GM19372 (cell line): ENCODE measurements at regions not wholly inside any gene's neighbourhood (a gene's known extent, or its start where the extent isn't known, plus 50 kb on each side); places are given as distances from the start of the nearest gene placed in this dataset.
"Not testable (repeated sequence)": the region's sequence is repeated elsewhere in the genome, so short reads cannot be mapped to it uniquely, and the experiment has no call there.

Experiments
- ATAC-seq: cut with Tn5 transposase; IDR thresholded peaks from one replicate; pipeline ENCODE4 v1.9.1; 2021; ENCODE audit warnings: mild to moderate bottlenecking, low read depth, moderate library complexity; ENCODE audit not compliant: unreplicated experiment

DNA sequence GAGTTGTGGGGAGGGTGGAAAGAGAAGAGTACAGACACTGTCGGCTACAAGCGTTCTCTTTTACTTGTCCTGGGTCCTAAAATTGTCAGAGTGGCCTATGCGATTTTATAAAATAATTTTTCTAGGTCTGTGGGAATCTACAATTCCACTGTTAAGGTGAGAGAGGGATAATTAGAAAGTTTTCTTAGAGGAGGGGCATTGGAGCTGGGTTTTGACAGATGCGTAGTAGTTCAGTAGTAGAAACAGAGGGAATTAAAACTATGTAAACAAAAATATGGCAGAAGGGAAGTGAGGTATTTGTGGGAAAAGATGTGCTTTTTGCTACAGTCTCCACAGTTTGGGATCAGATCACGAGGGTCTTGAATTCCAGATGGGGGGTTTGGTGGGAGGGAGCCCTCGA, 129.1 kb upstream of the SHB start:
- ATAC-seq, result no peak

DNA sequence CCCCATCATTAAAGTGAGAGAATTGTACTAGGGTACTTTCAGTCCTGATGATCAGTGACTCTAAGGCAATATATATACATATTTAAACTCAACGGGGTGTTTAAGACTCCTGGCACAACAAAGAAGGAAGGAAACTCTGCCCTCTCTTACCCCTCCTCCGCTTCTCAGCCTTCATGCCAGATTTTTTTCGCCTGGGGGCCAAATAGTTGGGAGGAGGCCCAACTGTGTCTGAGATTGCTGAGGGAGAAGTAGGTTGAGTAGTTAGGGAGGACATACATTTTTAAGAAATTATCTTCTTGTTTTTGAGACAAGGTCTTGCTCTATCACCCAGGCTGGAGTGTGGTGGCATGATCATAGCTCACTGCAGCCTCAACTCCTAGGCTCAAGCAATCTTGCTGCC, 127.7 kb upstream of the SHB start:
- no peak for ATAC-seq

DNA sequence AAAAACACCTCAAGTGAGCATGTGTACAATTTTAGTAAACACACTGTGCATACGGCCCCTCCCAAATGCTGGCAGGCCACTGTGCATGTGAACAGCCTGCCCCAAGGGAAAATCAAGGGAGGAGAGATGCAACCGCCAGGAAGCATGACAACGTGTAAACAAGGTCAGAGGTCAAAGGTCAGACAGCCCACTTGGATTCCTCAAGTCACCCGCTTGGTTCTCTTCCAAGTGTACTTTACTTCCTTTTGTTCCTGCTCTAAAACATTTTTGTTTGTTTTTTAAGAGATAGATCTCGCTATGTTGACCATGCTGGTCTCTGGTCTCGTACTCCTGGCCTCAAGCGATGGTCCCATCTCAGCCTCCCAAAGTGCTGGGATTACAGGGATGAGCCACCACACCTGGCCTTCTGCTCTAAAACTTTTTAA, 126.7 kb upstream of the SHB start:
- no peak for ATAC-seq

DNA sequence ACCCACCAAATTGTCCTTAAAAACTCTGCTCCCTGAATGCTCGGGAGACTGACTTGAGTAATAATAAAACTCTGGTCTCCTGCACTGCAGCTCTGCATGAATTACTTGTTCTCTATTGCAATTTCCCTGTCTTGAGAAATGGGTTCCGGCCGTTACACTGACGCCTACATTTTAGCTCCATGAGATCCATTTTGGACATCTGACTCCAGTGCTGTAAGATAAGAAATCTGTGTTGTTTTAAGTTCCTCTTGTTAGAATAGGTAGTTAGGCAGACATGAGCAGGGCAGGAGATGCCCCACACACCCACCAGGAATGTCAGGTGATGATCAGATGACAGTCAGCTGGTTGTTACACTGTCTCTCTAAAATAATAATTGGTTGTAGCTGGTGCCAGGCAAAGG, 125.8 kb upstream of the SHB start:
- ATAC-seq, result no peak

DNA sequence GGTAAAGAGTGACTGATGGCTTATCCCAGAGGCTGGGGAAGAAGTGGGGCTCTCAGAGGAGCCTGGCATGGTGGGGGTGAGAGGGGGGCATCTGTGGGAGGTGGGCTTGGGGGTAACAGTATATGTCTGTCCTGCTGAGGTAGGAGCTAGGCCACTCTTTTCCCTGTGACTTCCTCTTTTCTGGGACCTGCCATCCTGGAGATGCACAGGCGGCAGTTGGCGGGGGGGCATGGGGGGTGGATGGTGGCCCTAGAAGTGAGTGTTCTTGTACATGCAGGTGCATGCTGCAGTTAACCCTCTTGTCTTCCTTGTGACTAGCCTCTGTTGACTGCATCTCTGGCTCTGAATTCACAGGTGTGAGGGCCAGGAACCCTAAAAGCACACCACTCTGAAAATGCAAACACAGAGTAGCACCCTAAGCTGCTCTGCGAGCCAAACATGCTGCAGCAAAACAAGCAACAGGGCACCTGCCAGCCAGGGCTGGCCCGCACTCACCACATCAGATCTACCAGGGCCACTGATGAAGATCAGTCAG, 123.8 kb upstream of the SHB start:
- no peak for ATAC-seq

DNA sequence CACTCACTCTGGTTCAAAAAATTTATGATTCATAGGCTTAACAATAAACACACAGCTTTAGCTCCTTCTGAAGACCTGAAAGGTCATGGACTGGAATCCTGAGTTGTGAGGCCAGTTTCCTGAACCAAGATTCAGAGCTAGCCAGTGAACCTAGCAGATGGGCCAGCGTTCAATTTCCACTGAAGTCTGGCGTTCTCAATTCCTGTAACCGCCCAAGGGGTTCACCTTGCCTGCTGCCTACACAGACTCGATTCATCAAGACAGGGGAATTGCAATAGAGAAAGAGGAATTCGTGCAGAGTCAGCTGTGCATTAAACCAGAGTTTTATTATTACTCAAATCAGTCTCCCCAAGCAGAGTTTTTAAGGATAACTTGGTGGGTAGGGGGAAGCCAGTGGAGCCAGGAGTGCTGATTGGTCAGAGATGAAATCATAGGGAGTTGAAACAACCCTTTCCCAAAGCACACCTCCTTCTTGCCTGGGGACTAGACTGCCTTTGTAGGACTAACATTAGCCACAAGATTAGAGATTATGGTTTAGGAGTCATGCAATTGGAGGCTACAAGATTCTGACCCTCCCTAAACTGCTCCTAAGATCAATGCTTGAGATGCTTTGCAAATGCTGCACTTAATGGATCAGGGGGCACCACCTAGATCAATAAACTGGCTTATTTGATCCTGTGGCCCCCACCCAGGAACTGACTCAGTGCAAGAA, 117.5 kb upstream of the SHB start:
- no peak for ATAC-seq

DNA sequence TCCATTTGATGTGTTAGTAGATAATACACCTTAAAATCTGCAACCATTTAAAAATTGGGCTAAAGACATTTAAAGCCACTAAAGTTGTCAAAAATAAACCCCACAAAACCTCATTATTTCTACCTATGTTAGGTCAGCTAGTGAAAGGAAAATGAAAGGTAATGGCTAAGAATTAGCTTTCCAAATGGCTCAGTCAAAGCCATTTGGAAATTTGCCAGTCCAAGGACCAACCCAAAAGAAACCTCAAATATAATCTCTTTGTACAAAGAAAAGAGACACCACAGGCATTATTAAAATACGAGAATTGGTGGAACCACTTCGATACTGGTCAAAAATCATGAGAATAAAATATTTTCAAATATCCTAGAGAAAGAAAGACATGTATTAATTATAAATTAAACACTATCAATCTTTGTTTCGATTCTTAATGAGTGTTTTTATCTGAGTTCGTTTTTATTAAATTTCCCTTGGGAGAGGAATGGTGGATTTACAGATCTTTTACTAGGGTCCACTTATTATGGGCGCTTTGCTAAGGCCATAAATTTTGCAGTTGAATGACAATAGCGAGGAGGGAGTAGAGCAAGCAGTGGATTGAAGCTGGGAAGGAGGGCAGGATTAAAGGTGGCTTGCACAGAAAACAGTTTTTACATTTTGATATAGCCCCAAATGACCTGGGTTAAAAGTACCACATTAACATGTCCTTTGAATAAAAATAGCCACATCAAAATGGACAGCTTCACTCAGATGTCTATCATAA, 116.8 kb upstream of the SHB start:
- no peak for ATAC-seq

DNA sequence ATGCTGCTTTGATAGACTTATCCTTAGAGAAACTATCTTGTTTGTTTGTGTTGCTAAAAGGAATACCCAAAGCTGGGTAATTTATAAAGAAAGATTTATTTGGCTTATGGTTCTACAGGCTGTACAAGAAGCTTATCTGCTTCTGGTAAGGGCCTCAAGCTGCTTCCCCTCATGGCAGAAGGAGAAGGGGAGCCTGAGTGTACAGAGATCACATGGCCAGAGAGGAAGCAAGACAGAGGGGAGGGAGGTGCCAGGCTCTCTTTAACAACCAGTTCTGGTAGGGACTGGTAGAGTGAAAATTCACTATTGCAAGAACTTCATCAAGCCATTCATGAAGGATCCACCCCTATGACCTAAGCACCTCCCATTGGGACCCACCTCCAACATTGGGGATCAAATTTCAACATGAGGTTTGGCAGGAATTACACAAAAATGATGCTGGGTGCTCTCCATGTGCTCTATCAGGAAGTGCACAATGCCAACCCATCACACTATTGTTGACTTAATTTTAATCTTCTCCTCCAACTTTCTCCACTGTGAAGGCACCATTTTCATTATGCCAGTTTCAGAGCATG, 115.1 kb upstream of the SHB start:
- ATAC-seq, result no peak

DNA sequence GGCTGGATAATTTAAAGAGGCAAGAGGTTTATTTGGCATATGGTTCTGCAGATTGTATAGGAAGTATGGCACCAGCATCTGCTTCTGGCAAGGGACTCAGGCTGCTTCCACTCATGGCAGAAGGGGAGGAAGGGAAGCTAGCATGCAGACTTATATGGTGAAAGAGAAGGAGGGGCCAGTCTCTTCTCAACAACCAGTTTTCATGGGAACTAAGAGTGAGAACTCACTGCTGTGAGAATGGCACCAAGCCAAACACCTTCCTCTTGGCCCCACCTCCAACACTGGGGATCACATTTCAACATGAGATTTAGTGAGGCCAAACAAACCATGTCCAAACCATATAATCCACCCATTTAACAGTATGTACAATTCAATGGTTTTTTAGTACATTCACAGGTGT, 113.3 kb upstream of the SHB start:
- ATAC-seq, result no peak

DNA sequence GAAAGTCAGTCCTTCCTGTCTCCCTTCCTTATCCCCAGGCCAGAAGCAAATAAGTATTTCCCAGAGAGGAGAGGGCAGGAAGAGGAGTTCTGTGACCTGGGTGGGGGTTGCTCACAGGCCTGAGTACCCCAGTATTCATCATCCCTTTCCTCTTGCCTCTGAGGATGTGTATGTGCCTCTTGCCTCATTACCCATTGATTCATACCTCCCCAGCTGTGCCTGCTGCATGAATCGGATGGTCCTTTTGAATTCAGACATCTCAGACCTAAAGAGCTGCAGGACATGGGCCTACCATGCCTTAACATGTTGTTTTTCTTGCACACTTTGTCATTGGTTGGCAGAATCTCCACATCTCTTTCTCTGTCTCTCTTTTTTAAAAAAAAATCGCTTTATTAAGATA, 112.8 kb upstream of the SHB start:
- no peak for ATAC-seq

DNA sequence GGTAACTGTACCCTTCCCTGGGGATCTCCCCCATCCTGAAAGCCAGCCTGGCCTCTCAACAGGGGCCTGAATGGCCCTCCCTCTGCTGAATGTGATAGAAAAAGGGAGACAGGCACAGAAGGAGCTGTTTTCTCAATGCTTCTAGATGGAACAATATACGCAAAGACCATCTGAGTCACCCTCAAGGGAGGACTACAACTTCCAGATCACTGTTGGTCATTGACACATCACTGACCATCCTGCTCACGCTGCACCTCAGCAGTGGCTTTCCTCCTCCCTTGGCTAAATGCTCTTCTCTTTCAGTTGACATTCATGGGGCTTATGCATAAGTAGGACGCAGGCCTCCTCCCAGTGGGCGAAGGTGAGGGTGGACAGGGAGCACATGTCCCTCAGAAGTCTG, 112.2 kb upstream of the SHB start:
- ATAC-seq, result no peak

DNA sequence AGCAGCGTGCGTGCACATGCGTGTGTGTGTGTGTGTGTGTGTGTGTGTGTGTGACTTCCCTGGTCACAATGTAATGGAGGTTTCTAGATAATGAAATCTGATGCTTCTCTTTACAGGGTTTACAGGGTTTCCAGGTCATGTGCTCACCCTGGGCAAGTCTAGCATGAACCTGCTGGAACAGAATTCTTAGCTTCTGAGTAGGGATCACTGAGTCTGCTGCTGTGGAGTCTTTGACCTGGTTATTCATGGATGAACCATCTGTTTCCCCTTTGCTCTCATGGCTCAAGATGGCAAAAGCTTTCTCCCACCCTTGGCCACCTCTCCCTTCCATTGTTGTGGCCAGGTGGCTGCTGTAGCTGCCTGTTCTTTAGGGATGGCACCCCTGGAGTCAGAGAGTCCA, 111.6 kb upstream of the SHB start:
- no peak for ATAC-seq

DNA sequence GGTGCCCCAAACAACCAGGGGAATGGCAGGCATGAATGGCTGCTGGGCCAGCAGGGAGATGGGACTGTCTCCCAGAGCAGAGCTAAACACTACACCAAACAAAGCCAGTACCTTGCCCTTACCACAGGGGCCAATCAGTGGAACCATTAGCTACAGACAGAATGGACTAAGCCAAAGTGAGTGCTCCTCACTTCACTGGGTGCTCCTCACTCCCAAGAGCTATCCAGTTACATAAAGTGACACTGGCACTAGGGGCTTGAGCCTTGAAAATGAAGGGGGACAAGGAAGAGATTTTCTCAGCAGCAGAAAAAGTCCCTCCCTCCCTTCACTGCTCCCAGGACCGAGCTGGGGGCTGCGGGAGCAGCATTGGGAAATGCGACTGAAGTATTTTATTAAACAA, 110.9 kb upstream of the SHB start:
- no peak for ATAC-seq

DNA sequence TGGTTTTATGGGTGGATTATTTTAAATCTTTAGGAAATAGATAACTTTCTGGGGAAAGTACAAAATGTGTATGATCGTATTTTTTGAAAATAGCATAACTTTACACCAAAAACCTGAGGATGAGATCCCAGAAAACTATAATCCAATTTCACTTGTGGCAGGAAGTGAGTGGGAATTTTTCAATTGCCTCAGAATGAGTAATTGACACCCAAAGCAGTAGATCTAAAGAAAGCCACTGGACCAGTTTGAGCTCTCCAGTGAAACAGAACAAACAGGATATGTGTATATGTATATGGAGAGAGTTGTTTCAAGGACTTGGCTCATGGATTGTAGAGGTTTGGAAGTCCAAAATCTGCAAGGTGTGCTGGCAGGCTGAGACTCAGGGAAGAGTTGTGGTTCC, 109.2 kb upstream of the SHB start:
- ATAC-seq, result no peak

DNA sequence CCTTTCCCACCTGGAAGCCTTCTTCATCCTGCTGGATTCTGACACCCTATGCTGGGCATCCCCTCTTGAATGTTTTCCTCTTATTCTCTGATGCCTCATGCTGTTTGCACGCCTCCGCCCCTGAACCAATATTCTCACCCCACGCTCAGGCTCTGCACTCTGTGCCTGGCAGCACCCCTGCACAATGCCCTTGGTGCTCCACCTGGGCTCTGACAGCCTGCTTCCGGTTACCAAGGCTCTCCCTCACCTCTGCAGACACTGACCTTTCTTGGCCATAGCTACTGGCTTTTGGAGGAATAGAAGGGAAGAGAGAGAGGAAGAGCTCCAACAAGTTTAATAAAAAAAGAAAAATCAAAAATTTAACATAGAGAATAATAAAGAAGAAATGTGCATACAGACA, 108.7 kb upstream of the SHB start:
- no peak for ATAC-seq

DNA sequence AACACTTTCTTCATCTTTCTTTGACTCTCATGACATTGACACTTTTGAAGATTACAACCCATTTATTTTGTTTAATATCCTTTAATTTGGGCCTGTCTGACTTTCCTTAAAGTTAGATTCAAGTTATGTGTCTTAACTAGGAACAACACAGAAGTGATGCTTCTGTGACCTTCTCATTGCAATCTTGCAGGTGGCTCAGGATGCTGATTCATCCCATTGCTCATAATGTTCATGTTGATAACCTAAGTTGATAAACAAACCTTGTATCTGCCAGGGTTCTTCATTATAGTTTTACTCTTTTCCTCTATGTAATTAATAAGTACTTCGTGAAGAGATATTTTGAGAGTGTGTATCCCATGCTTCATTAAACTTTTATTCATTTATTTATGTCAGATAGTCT, 107.2 kb upstream of the SHB start:
- no peak for ATAC-seq

DNA sequence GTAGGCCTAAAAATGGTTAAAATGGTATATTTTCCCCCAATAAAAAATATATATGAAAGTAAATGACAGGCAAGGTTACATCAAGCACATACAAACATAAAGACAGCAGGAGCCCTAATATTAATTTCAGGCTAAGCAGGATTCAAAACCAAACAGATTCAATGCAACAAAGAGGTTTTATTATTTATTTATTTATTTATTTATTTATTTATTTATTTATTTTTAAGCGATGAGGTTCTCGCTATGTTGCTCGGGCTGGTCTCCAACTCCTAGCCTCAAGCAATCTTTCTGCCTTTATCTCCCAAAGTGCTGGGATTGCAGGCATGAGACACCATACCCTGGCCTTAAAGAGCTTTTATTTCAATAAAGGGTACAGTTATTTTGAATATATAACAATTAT, 106.4 kb upstream of the SHB start:
- ATAC-seq, result no peak

DNA sequence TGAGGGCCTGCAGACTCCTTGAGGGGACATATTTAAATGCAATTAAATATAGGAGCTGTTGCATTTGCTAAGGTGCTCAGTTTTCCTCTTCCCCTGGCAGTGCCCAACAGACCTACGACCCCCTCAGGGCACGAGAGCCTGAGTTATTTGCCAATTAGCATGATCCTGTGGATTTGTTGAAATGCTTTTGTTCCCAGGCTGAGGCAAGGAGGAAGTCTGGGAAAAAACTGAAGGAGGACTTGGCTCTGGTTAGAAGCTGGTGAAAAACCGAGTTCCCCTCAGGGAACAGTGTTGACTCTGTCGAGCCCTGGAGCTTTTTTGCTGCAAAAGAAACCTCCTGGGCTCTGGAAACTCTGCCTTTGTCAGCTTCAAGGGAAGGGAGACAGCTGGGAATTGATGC, 103.6 kb upstream of the SHB start:
- no peak for ATAC-seq

DNA sequence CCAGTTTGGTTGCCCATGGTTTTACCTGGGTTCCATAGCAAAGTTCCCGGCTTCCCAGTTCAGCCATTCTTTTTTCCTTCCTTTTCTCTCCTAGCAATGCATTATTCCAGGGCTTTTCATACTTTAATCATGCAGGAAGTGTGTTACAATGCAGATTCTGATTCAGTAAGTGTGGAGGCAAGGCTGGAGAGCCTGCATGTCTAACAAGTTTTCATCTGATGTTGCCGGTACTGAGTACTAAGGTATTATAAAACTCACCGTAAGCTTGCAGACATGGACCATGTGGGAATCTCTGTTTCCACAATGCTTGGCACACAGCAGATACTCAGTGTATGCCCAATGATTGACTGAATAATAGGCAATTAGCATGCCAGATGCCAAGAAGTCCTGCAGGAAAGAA, 102.9 kb upstream of the SHB start:
- ATAC-seq, result no peak

DNA sequence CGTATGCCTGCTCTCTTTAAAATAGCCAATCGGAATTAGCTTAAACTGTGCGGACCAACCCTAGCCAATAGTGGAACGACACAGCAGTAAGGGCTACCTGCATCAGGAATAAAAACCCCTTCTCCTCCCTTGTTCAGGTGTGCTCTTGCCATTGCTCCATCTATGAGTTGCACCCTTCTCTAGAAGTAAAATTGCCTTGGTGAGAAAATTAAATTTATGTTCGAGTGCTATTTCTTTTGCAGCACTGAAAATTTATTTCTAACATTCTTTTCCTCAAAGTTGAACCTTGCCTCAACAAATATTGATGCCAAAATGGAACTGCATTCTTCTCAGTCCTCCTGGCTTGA, 102.5 kb upstream of the SHB start:
- ATAC-seq, result no peak

DNA sequence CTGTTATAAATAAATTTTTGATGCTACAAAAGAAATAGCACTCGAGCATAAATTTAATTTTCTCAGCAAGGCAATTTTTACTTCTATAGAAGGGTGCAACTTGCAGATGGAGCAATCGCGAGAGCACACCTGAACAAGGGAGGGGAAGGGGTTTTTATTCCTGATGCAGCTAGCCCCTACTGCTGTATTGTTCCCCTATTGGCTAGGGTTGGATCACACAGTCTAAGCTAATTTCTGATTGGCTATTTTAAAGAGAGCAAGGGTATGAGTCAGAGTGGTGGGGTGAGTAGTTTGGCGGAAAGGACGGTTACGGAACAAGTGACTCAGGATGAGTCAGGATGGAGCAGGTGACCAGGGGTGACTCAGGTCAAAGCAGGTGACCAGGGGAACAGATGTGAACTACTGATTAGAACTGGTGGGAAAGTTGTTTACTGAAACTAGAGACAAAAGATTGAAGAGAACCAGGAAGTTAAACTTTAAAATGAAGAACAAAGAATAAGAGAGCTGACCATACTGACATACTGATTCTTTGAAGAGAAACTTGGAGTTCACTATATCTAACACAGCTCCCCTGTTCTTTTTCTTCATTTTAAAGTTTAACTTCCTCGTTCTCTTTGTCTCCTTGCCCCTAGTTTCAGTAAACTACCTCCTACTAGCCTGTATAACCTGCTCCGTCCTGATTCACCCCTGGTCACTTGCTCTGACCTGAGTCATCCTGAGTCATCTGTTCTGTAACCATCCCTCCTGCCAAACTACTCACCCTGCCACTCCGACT, 101.9 kb upstream of the SHB start:
- not testable (repeated sequence) for ATAC-seq
